SK-N-SH treated with all-trans-retinoic acid at 6 μM for 48 hours (cell line): ENCODE measurements at regions not wholly inside any gene's neighbourhood (a gene's known extent, or its start where the extent isn't known, plus 50 kb on each side); places are given as distances from the start of the nearest gene placed in this dataset.

Experiments used
- ATAC-seq: fragments of 200-7000 bp; cut with Tn5 transposase; 3 replicates; pipeline ENCODE4 v1.9.1; 2020; ENCODE audit warnings: mild to moderate bottlenecking, moderate library complexity
- ARNTL ChIP-seq: fragments of 450-650 bp; formaldehyde crosslinking; IDR thresholded peaks from 2 replicates; pipeline ENCODE4 v1.5.0; 2020; ENCODE audit warnings: low read depth, mild to moderate bottlenecking, moderate library complexity, borderline replicate concordance
- BACH2 ChIP-seq: fragments of 250-450 bp; sonication (Bioruptor Pico); IDR thresholded peaks from 2 replicates; pipeline ENCODE4 v1.9.0; 2021; ENCODE audit warnings: mild to moderate bottlenecking, borderline replicate concordance
- CREB5 ChIP-seq: fragments of 250-450 bp; sonication (Bioruptor Pico); IDR thresholded peaks from 2 replicates; pipeline ENCODE4 v1.5.1; 2020; ENCODE audit warnings: low read depth, mild to moderate bottlenecking, moderate library complexity
- CSDC2 ChIP-seq: fragments of 250-450 bp; sonication (Bioruptor Pico); IDR thresholded peaks from 2 replicates; pipeline ENCODE4 v1.5.0; 2020; ENCODE audit warnings: mild to moderate bottlenecking, moderate library complexity
- ESRRG ChIP-seq: fragments of 250-450 bp; sonication (Bioruptor Pico); IDR thresholded peaks from 2 replicates; pipeline ENCODE4 v1.6.1; 2021; ENCODE audit warnings: mild to moderate bottlenecking
- GLIS3 ChIP-seq: fragments of 250-450 bp; sonication (Bioruptor Pico); IDR thresholded peaks from 2 replicates; pipeline ENCODE4 v1.5.0; 2020; ENCODE audit warnings: mild to moderate bottlenecking, moderate library complexity
- ISL1 ChIP-seq: fragments of 250-450 bp; sonication (Bioruptor Pico); IDR thresholded peaks from 2 replicates; pipeline ENCODE4 v2.1.2; 2022; ENCODE audit warnings: mild to moderate bottlenecking, moderate library complexity
- OSR1 ChIP-seq: fragments of 250-450 bp; sonication (Bioruptor Pico); IDR thresholded peaks from 2 replicates; pipeline ENCODE4 v1.8.0; 2022; ENCODE audit warnings: moderate library complexity, mild to moderate bottlenecking, inconsistent platforms
- POU6F1 ChIP-seq: fragments of 250-450 bp; sonication (Bioruptor Pico); IDR thresholded peaks from 2 replicates; pipeline ENCODE4 v1.8.0; 2021; ENCODE audit warnings: low read depth, mild to moderate bottlenecking, moderate library complexity, borderline replicate concordance
- RARB ChIP-seq: fragments of 250-450 bp; sonication (Bioruptor Pico); IDR thresholded peaks from 2 replicates; pipeline ENCODE4 v1.8.0; 2021; ENCODE audit warnings: mild to moderate bottlenecking, moderate library complexity
- SNAI2 ChIP-seq: fragments of 250-450 bp; sonication (Bioruptor Pico); IDR thresholded peaks from 2 replicates; pipeline ENCODE4 v1.5.0; 2020; ENCODE audit warnings: mild to moderate bottlenecking, moderate library complexity
- TOX ChIP-seq: fragments of 250-450 bp; sonication (Bioruptor Pico); IDR thresholded peaks from 2 replicates; pipeline ENCODE4 v1.8.0; 2021; ENCODE audit warnings: mild to moderate bottlenecking, moderate library complexity, borderline replicate concordance
- ZC3H10 ChIP-seq: fragments of 250-450 bp; sonication (Bioruptor Pico); IDR thresholded peaks from 2 replicates; pipeline ENCODE4 v1.5.1; 2021; ENCODE audit warnings: mild to moderate bottlenecking, moderate library complexity
- ZFP3 ChIP-seq: fragments of 250-450 bp; sonication (Bioruptor Pico); IDR thresholded peaks from 2 replicates; pipeline ENCODE4 v1.5.0; 2020; ENCODE audit warnings: mild to moderate bottlenecking, moderate library complexity
- ZNF565 ChIP-seq: fragments of 450-650 bp; formaldehyde crosslinking; conservative IDR thresholded peaks from 2 replicates; pipeline ENCODE4 v1.5.0; 2020; ENCODE audit warnings: low read depth, mild to moderate bottlenecking, moderate library complexity
- ZNF70 ChIP-seq: fragments of 450-650 bp; formaldehyde crosslinking; IDR thresholded peaks from 2 replicates; pipeline ENCODE4 v1.5.0; 2020; ENCODE audit warnings: mild to moderate bottlenecking, moderate library complexity
- ZNF8 ChIP-seq: fragments of 450-650 bp; formaldehyde crosslinking; IDR thresholded peaks from 2 replicates; pipeline ENCODE4 v1.5.0; 2020; ENCODE audit warnings: mild to moderate bottlenecking, moderate library complexity
- TF ChIP-seq, protein P1 (sequence below): fragments of 250-450 bp; sonication (Bioruptor Pico); IDR thresholded peaks from 2 replicates; pipeline ENCODE4 v1.5.0; 2020; ENCODE audit warnings: mild to moderate bottlenecking, moderate library complexity
- TF ChIP-seq, protein P2 (sequence below): fragments of 250-450 bp; sonication (Bioruptor Pico); IDR thresholded peaks from 2 replicates; pipeline ENCODE4 v1.8.0; 2020; ENCODE audit warnings: mild to moderate bottlenecking, moderate library complexity, borderline replicate concordance

- TF ChIP-seq CREB5 (CRISPR knock-in tag) (no peak), BACH2 (CRISPR knock-in tag) (no peak), ZFP3 (no peak), ZC3H10 (CRISPR knock-in tag) (no peak), TOX (no peak), RARB (no peak)
Measured at GRCh38 chr7:25624051-25624450, 395.8 kb upstream of the NPVF start (continued).

DNA sequence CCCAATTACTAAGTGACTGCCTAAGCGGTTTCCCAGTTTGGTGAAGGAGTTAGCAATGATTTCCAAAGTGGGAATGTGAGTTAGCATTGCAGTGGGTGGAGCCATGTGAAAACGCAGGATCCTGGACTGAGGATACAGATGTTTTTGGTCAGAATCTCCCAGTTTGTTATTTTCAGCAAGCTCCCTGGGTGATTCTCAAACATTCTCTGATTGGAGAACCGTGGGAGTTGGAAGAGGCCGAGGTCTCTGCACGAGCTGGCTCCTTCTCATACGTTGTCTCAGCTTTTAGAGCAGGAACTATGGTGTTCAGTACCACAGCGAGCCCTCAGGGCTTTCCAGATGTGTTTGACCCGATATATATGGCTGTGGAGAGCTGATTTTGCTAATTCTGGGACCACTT is 396.5 kb upstream of the NPVF start:
- no peak for ATAC-seq
- TF ChIP-seq ZNF8 (CRISPR knock-in tag) (no peak), SNAI2 (no peak), CSDC2 (CRISPR knock-in tag) (no peak), CREB5 (CRISPR knock-in tag) (no peak), BACH2 (CRISPR knock-in tag) (no peak), ZNF70 (CRISPR knock-in tag) (no peak), ZNF565 (CRISPR knock-in tag) (no peak)
- TF ChIP-seq, protein P1, sequence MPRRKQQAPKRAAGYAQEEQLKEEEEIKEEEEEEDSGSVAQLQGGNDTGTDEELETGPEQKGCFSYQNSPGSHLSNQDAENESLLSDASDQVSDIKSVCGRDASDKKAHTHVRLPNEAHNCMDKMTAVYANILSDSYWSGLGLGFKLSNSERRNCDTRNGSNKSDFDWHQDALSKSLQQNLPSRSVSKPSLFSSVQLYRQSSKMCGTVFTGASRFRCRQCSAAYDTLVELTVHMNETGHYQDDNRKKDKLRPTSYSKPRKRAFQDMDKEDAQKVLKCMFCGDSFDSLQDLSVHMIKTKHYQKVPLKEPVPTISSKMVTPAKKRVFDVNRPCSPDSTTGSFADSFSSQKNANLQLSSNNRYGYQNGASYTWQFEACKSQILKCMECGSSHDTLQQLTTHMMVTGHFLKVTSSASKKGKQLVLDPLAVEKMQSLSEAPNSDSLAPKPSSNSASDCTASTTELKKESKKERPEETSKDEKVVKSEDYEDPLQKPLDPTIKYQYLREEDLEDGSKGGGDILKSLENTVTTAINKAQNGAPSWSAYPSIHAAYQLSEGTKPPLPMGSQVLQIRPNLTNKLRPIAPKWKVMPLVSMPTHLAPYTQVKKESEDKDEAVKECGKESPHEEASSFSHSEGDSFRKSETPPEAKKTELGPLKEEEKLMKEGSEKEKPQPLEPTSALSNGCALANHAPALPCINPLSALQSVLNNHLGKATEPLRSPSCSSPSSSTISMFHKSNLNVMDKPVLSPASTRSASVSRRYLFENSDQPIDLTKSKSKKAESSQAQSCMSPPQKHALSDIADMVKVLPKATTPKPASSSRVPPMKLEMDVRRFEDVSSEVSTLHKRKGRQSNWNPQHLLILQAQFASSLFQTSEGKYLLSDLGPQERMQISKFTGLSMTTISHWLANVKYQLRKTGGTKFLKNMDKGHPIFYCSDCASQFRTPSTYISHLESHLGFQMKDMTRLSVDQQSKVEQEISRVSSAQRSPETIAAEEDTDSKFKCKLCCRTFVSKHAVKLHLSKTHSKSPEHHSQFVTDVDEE = no peak
- TF ChIP-seq, protein P2, sequence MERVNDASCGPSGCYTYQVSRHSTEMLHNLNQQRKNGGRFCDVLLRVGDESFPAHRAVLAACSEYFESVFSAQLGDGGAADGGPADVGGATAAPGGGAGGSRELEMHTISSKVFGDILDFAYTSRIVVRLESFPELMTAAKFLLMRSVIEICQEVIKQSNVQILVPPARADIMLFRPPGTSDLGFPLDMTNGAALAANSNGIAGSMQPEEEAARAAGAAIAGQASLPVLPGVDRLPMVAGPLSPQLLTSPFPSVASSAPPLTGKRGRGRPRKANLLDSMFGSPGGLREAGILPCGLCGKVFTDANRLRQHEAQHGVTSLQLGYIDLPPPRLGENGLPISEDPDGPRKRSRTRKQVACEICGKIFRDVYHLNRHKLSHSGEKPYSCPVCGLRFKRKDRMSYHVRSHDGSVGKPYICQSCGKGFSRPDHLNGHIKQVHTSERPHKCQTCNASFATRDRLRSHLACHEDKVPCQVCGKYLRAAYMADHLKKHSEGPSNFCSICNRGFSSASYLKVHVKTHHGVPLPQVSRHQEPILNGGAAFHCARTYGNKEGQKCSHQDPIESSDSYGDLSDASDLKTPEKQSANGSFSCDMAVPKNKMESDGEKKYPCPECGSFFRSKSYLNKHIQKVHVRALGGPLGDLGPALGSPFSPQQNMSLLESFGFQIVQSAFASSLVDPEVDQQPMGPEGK (CRISPR knock-in tag) = no peak

DNA sequence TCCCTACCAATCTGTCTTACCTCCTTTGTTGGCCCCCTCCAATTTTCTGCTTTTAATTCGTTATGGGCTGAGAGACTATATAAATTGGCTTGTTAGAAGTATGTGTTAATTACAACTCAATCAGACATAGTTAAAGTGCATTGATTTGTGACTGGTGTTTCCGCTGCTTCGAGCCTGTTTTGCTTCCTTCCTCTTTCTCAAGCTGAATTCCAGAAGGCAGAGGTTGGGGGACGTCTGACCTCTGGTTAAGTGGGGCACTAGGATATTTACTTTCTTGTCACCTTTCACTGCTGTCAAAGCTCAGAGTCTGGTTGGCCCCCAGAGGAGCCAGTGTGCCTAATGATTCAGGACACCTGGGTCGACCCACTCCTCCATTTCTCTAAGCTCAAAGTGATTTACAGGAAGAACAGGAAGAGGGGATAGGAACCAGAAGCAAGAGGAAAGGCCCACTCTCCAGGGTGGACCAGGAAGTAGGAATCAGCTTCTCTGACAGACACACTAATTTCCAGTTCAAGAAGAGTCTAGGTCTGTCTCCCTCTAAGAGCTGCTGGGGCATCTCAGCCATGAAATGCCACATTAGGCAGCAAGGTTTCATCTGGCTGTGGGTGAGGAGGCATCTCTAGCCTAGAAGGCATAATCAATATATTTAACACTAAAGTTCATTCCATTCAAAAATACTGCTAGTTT is 397.2 kb upstream of the NPVF start:
- no peak for TF ChIP-seq RARB
- TF ChIP-seq GLIS3 = no peak
- no peak for TF ChIP-seq POU6F1 (CRISPR knock-in tag)
- TF ChIP-seq ZNF8 (CRISPR knock-in tag) = no peak
- TF ChIP-seq OSR1 (CRISPR knock-in tag) = no peak
- no peak for TF ChIP-seq CSDC2 (CRISPR knock-in tag)
- no peak for TF ChIP-seq CREB5 (CRISPR knock-in tag)
- TF ChIP-seq ZNF70 (CRISPR knock-in tag) = no peak
- TF ChIP-seq ISL1 = no peak
- no peak for TF ChIP-seq ESRRG (CRISPR knock-in tag)
- TF ChIP-seq ARNTL (CRISPR knock-in tag) = no peak
- no peak for TF ChIP-seq SNAI2
- no peak for ATAC-seq
